PFSK-1 (cell line): ENCODE measurements at regions not wholly inside any gene's neighbourhood (a gene's known extent, or its start where the extent isn't known, plus 50 kb on each side); places are given as distances from the start of the nearest gene placed in this dataset.

Experiments used
- FOXP2 ChIP-seq: optimal IDR thresholded peaks from 2 replicates; pipeline ENCODE3; 2011; ENCODE audit warnings: borderline replicate concordance, control low read depth, inconsistent platforms; ENCODE audit not compliant: insufficient read depth; ENCODE audit errors: extremely low read length, extremely low read depth
- POLR2AphosphoS5 ChIP-seq: IDR thresholded peaks from 2 replicates; pipeline ENCODE4 v1.6.1; 2012; ENCODE audit warnings: low read depth, mild to moderate bottlenecking, control low read depth, low read length, moderate library complexity
- SIN3A ChIP-seq: IDR thresholded peaks from 2 replicates; pipeline ENCODE4 v1.6.1; 2012; ENCODE audit warnings: mild to moderate bottlenecking, low read length, moderate library complexity, borderline replicate concordance; ENCODE audit not compliant: insufficient read depth
- TAF1 ChIP-seq: IDR thresholded peaks from 2 replicates; pipeline ENCODE4 v1.6.1; 2012; ENCODE audit warnings: low read length, control low read depth, borderline replicate concordance; ENCODE audit not compliant: insufficient read depth
- TF ChIP-seq, protein P1 (sequence below), 2 experiments: IDR thresholded peaks; 2 replicates each; pipeline versions ENCODE4 v1.6.1 to v1.8.0; 2011 to 2012; ENCODE audit warnings: low read depth in 2 of 2, low read length in 2 of 2, control low read depth in 1 of 2, inconsistent platforms in 1 of 2, mild to moderate bottlenecking in 1 of 2, moderate library complexity in 1 of 2; ENCODE audit not compliant: insufficient read depth in 1 of 2

DNA sequence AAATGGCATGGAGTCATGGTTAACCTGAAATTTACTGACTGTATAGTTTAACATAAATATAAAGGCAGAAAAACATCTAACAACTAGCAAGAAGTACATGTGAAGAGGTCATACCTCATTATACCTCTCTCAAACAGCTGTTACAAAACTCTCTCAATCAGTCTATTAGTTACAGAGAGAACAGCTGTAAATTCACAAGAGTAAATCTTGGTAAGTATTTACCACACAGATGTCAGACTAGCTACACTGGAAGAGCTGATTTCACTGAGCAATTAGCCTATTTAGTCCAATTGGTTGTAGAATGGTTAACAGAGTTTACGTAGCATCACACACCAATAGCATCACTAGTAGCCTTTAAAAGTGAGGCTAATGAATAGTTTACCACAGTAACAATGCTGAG, 463.4 kb upstream of the USP15 start:
- TF ChIP-seq TAF1 (no peak), SIN3A (no peak), FOXP2 (no peak), POLR2AphosphoS5 (no peak)
- TF ChIP-seq, protein P1, sequence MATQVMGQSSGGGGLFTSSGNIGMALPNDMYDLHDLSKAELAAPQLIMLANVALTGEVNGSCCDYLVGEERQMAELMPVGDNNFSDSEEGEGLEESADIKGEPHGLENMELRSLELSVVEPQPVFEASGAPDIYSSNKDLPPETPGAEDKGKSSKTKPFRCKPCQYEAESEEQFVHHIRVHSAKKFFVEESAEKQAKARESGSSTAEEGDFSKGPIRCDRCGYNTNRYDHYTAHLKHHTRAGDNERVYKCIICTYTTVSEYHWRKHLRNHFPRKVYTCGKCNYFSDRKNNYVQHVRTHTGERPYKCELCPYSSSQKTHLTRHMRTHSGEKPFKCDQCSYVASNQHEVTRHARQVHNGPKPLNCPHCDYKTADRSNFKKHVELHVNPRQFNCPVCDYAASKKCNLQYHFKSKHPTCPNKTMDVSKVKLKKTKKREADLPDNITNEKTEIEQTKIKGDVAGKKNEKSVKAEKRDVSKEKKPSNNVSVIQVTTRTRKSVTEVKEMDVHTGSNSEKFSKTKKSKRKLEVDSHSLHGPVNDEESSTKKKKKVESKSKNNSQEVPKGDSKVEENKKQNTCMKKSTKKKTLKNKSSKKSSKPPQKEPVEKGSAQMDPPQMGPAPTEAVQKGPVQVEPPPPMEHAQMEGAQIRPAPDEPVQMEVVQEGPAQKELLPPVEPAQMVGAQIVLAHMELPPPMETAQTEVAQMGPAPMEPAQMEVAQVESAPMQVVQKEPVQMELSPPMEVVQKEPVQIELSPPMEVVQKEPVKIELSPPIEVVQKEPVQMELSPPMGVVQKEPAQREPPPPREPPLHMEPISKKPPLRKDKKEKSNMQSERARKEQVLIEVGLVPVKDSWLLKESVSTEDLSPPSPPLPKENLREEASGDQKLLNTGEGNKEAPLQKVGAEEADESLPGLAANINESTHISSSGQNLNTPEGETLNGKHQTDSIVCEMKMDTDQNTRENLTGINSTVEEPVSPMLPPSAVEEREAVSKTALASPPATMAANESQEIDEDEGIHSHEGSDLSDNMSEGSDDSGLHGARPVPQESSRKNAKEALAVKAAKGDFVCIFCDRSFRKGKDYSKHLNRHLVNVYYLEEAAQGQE (IDR thresholded peaks at IDR 0.05; ENCODE audit: insufficient read depth in 1 of 2, low read depth in 2 of 2, low read length in 2 of 2) = no peak

DNA sequence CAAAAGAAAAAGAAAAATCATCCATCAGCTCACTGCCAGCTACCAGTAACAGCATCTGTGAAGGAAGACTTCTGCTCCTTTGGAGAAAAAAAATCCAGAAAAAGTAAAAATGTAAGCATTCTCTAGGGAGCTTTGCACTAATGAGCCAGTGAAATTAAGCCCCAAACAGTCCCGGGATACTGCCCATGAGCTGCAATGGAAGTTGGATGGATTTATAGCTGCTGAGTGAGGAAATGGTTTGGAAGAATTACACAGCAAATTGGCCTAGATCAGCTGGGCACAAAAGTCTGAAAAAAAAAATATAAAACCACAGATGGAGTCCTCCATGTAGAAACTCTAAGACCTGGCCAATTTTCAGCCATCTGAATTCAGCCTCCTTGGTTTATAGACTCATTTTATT, 462.9 kb upstream of the USP15 start:
- TF ChIP-seq, protein P1 (IDR thresholded peaks at IDR 0.05; ENCODE audit: insufficient read depth in 1 of 2, low read depth in 2 of 2, low read length in 2 of 2) = no peak
- TF ChIP-seq POLR2AphosphoS5 = no peak

DNA sequence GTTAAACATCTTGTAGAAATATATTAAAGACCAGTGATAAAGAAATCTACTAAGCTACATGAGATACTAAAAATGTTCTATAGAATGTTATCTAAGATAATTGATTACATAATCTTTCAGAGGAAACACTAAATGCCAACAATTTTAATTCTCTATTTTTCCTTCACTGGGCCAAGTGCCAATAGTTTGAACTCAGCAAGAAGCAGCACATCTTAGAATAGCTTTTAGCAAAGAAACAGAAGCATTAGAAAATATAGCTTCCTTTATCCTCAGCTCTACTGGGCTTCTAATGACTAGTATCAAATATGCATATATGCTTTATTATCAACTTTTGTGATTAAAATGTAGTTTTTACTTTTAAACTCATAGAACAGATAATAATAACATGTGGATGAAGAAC, 461.4 kb upstream of the USP15 start:
- TF ChIP-seq, protein P1 (IDR thresholded peaks at IDR 0.05; ENCODE audit: insufficient read depth in 1 of 2, low read depth in 2 of 2, low read length in 2 of 2) = no peak
- TF ChIP-seq FOXP2 (no peak), TAF1 (no peak), POLR2AphosphoS5 (no peak), SIN3A (no peak)

DNA sequence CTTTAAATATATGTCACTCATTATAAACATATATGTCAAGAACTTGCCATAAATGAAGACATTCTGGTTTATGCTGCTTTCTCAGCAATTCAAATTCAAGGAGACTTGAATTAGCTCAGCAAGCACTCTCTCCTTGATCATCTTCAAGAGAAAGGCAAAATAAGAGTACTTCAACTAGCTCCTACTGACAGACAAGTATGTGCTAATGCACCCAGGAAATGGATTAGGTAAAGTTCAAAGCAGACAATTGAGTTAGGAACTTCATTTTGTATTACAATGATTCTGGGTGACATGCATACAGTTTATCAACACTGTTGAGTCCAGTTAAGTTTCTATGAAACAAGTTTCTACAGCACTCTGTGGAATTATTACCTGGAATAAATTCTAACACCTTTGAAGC, 455.9 kb upstream of the USP15 start:
- TF ChIP-seq SIN3A = no peak
- no peak for TF ChIP-seq POLR2AphosphoS5
- TF ChIP-seq TAF1 = no peak
- TF ChIP-seq, protein P1 (IDR thresholded peaks at IDR 0.05; ENCODE audit: insufficient read depth in 1 of 2, low read depth in 2 of 2, low read length in 2 of 2) = no peak
- no peak for TF ChIP-seq FOXP2

DNA sequence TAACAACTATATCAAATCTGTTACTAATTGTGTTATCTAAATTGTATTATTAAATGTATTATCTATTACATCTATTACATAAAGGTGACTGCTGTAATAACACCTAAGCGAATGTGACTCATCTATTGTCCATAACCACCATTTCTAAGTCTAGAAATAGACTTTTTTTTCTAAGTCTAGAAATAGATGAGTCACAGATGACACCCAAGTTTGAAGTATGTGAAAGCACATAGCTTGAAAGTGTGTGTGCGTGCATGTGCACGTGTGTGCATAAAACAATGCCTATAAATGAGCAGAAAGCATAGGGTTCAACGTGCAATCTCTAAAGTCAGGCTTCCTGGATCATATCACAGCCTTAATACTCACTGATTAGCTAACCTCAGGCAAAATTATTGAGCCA, 451.3 kb upstream of the USP15 start:
- TF ChIP-seq FOXP2 = no peak
- TF ChIP-seq SIN3A = no peak
- no peak for TF ChIP-seq POLR2AphosphoS5

DNA sequence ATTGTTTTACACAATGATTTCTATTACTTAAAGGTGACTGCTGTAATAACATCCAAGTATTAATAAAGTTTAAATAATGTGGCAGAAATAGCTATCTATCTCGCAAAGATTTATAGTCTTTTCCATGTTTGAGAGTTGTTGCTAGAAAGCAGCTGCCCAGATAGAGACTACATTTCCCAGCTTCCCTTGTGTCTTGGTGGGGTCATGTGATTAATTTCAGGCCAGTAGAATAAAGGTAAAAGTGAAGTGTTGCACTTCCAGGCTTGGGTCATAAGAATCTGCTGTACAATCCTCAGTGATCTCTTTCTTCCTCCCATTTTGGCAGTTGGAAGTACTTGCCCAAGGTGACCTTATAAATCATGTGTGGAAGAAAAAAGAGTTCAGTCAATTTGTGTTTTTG, 449.7 kb upstream of the USP15 start:
- no peak for TF ChIP-seq TAF1
- no peak for TF ChIP-seq FOXP2
- TF ChIP-seq, protein P1 (IDR thresholded peaks at IDR 0.05; ENCODE audit: insufficient read depth in 1 of 2, low read depth in 2 of 2, low read length in 2 of 2) = no peak
- no peak for TF ChIP-seq POLR2AphosphoS5
- TF ChIP-seq SIN3A = no peak
